ENCODE measurements at regions not wholly inside any gene's neighbourhood (a gene's known extent, or its start where the extent isn't known, plus 50 kb on each side); places are given as distances from the start of the nearest gene placed in this dataset.

- DNase-seq (ENCODE audit: low spot score), result no peak
Observed at GRCh38 chrX:69028006-69028760, 137.1 kb downstream of the PJA1 start.

- no peak for DNase-seq (ENCODE audit: low spot score)
Observed at GRCh38 chrX:69027181-69028005, 137.9 kb downstream of the PJA1 start.

GRCh38 chrX:69025802-69026301 is 139.4 kb downstream of the PJA1 start:
- no peak for DNase-seq (ENCODE audit: low spot score)

- no peak for DNase-seq (ENCODE audit: low spot score)
Observed at GRCh38 chrX:69024931-69025330, 140.3 kb downstream of the PJA1 start.

GRCh38 chrX:69024161-69024736 is 141.0 kb downstream of the PJA1 start:
- DNase-seq (ENCODE audit: low spot score), result no peak

- no peak for DNase-seq (ENCODE audit: low spot score)
Observed at GRCh38 chrX:69022430-69022829, 142.8 kb downstream of the PJA1 start.

GRCh38 chrX:69021141-69021960 is 143.9 kb downstream of the PJA1 start:
- no peak for DNase-seq (ENCODE audit: low spot score)

GRCh38 chrX:69020316-69020715 is 144.9 kb downstream of the PJA1 start:
- no peak for DNase-seq (ENCODE audit: low spot score)

- no peak for DNase-seq (ENCODE audit: low spot score)
Observed at GRCh38 chrX:69019073-69019890, 146.0 kb downstream of the PJA1 start.

- DNase-seq (ENCODE audit: low spot score), result no peak
Observed at GRCh38 chrX:69018416-69019072, 146.7 kb downstream of the PJA1 start.

GRCh38 chrX:69016293-69016941 is 148.8 kb downstream of the PJA1 start:
- DNase-seq (ENCODE audit: low spot score), result no peak

GRCh38 chrX:69015564-69016292 is 149.5 kb downstream of the PJA1 start:
- DNase-seq (ENCODE audit: low spot score), result peak; percentile 49

GRCh38 chrX:69015156-69015555 is 150.1 kb downstream of the PJA1 start:
- peak; percentile 81 for DNase-seq (ENCODE audit: low spot score)

GRCh38 chrX:69014200-69014599 is 151.1 kb downstream of the PJA1 start:
- no peak for DNase-seq (ENCODE audit: low spot score)

- DNase-seq (ENCODE audit: low spot score), result no peak
Observed at GRCh38 chrX:69010339-69010738, 154.9 kb downstream of the PJA1 start.

- no peak for DNase-seq (ENCODE audit: low spot score)
Observed at GRCh38 chrX:69000877-69001276, 164.4 kb downstream of the PJA1 start.

- no peak for DNase-seq (ENCODE audit: low spot score)
Observed at GRCh38 chrX:68999931-69000330, 165.3 kb downstream of the PJA1 start.

- DNase-seq (ENCODE audit: low spot score), result peak; percentile 20
Observed at GRCh38 chrX:68999356-68999755, 165.9 kb downstream of the PJA1 start.

Data from mesenteric fat pad (tissue), 1 donor.